ENCODE measurements at regions not wholly inside any gene's neighbourhood (a gene's known extent, or its start where the extent isn't known, plus 50 kb on each side); places are given as distances from the start of the nearest gene placed in this dataset.

- no peak for TF ChIP-seq CTCF (IDR thresholded peaks at IDR 0.05; ENCODE audit: low read length)
- no peak for TF ChIP-seq EZH2phosphoT487 (IDR thresholded peaks at IDR 0.05; ENCODE audit: low read length)
- no peak for TF ChIP-seq EZH2 (optimal IDR thresholded peaks at IDR 0.05; ENCODE audit: low read depth, low read length)
Measured at GRCh38 chr4:23700197-23700596, 189.7 kb downstream of the PPARGC1A start.
